Large intestine (tissue), 3 donors: ENCODE measurements at regions not wholly inside any gene's neighbourhood (a gene's known extent, or its start where the extent isn't known, plus 50 kb on each side); places are given as distances from the start of the nearest gene placed in this dataset.

Experiments used
- DNase-seq, 2 donors: peaks; one replicate each; pipeline versions ENCODE4 v3.0.0 to v3.0.0-alpha.2; 2013
- H3K27ac ChIP-seq: one replicate; pipeline ENCODE4 v1.5.1; 2013; ENCODE audit warnings: low read length
- H3K27me3 ChIP-seq: 2 replicates; pipeline ENCODE4 v1.6.1; 2013; ENCODE audit warnings: low read length; ENCODE audit not compliant: control insufficient read depth, insufficient read depth
- H3K36me3 ChIP-seq: 2 replicates; pipeline ENCODE4 v1.6.1; 2013; ENCODE audit warnings: low read length; ENCODE audit not compliant: control insufficient read depth, insufficient read depth
- H3K4me1 ChIP-seq: one replicate; pipeline ENCODE4 v1.6.1; 2013; ENCODE audit warnings: low read length; ENCODE audit not compliant: control insufficient read depth, insufficient read depth
- H3K4me3 ChIP-seq: one replicate; pipeline ENCODE4 v1.5.1; 2013; ENCODE audit warnings: low read length
- H3K9me3 ChIP-seq: one replicate; pipeline ENCODE4 v1.6.1; 2013; ENCODE audit warnings: mild to moderate bottlenecking, low read depth, low read length, moderate library complexity; ENCODE audit not compliant: control insufficient read depth
- WGBS: methylation state at CpG from one replicate; pipeline ENCODE4 v1.1.5; 2013; ENCODE audit warnings: low lambda C conversion rate; ENCODE audit not compliant: insufficient coverage; 5-methylcytosine and 5-hydroxymethylcytosine counted together

- Histone ChIP-seq H3K4me1 (peaks cover 5% of the 10 kb centered on the region), H3K27ac (peak overlapping the region; percentile 24), H3K4me3 (no peak overlapping the region), H3K27me3 (no peaks in the 10 kb centered on the region), H3K36me3 (no peaks in the 10 kb centered on the region), H3K9me3 (no peaks in the 10 kb centered on the region)
- 83% methylated on average over 1 of the region's 2 CpGs for WGBS
- DNase-seq: no peak
These were observed 244.2 kb downstream of the ETS1 start for GRCh38 chr11:128343135-128343514.

DNA sequence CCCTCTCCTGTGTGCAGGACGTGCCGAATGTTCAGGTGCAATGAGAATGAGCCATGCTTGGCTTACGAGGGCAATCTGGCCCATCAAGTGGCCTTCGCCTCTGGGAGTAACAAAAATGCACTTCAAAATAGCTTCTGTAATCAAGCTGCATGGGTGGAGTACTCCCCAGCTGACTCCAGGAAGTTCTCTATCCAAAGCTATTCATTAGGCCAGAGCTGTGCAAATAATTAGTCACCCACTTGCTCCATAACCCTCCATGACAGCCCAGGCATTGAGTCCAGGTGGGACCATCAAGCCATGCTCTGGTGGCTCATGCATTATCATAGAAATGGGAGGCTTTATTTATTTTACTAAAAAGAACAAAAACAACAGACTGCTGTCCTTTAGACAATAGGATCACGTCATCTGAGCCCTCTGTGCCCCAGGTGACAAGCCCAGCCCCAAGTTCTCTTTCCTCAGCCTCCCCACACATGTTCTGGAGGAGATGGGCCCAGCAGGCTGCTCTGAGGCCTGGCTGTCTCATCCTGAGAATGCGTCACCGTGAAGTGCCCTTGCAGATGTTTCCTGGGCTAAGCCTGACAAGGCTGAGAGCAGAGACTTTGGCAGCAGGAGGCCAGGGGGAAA, 244.7 kb downstream of the ETS1 start:
- Histone ChIP-seq H3K36me3 (no peaks in the 10 kb centered on the region), H3K9me3 (no peaks in the 10 kb centered on the region), H3K27me3 (no peaks in the 10 kb centered on the region), H3K4me1 (peaks cover 5% of the 10 kb centered on the region), H3K27ac (peak overlapping the region; percentile 24), H3K4me3 (no peak overlapping the region)
- WGBS: no CpG with 5 or more reads among the region's 7 CpGs
- DNase-seq: peak in 1 of 2 donors; percentile 72

DNA sequence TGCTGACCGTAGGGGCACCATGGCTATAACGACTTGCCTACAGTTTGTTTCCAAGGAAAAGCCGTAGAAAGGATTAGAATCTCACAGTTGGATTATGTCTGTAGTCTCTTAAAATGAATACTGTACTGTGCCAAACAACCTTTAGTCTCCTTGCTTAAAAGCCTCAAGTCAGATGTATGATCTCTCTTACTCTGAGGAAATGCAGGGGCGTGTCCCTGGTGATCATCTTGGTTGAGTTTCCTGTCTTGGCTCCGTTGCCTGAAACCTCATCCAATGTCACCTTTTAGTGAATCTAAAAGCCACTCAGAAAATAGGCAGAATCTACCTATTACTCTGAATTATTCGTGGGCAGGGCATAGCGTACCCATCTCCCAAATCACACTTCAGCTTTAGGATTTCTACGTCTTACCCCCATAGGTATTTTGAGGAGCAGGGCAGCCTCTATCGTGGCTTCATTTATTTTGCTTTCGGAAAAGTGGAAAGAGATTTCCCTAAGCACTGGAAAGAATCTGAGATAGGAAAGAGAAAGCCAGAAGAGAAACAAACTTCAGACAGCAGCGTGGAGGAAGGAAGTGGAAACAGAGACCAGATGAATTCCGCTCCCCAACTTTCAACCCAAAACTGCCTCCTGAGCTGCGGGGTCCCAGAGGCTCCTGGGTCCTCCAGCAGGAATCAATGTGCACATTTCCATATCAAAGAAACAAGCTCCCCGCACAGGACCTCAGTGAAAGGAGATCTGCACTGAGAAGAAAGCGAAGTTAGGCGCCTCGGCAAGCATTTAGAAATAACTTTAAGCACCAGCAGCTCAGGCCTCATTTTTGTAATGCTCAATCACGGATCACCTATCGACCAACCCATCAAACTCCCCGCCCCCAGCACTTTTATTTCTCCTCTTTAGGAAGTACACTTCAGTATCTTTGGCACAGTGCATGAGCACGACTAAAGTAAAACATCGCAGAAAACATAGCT, 245.8 kb downstream of the ETS1 start:
- Histone ChIP-seq H3K36me3 (no peaks in the 10 kb centered on the region), H3K4me3 (no peak overlapping the region), H3K9me3 (no peaks in the 10 kb centered on the region), H3K27ac (peak overlapping the region; percentile 5), H3K27me3 (no peaks in the 10 kb centered on the region), H3K4me1 (peaks cover 5% of the 10 kb centered on the region)
- 100% methylated on average over 2 of the region's 22 CpGs for WGBS
- DNase-seq: peak in 1 of 2 donors; percentile 14

- Histone ChIP-seq H3K4me1 (peaks cover 5% of the 10 kb centered on the region), H3K36me3 (no peaks in the 10 kb centered on the region), H3K9me3 (no peaks in the 10 kb centered on the region), H3K27ac (no peak overlapping the region), H3K4me3 (no peak overlapping the region), H3K27me3 (no peaks in the 10 kb centered on the region)
- 87% methylated on average over 3 of the region's 6 CpGs for WGBS
- no peak for DNase-seq
These were observed 247.6 kb downstream of the ETS1 start for GRCh38 chr11:128339792-128340191.

GRCh38 chr11:128338811-128339210, 248.5 kb downstream of the ETS1 start:
- no peaks in the 10 kb centered on the region for H3K36me3 ChIP-seq
- no peak overlapping the region for H3K27ac ChIP-seq
- peaks cover 10% of the 10 kb centered on the region for H3K4me1 ChIP-seq
- no CpG with 5 or more reads among the region's 3 CpGs for WGBS
- H3K4me3 ChIP-seq: no peak overlapping the region
- H3K27me3 ChIP-seq: no peaks in the 10 kb centered on the region
- DNase-seq: no peak
- no peaks in the 10 kb centered on the region for H3K9me3 ChIP-seq

- H3K27ac ChIP-seq: no peak overlapping the region
These were observed 251.2 kb downstream of the ETS1 start for GRCh38 chr11:128336203-128336602.

GRCh38 chr11:128335729-128336128, 251.6 kb downstream of the ETS1 start:
- Histone ChIP-seq H3K27me3 (no peaks in the 10 kb centered on the region), H3K36me3 (no peaks in the 10 kb centered on the region), H3K27ac (no peak overlapping the region), H3K4me1 (peaks cover 6% of the 10 kb centered on the region), H3K4me3 (no peak overlapping the region), H3K9me3 (no peaks in the 10 kb centered on the region)
- no peak for DNase-seq
- 100% methylated on average over 1 of the region's 10 CpGs for WGBS

More at GRCh38 chr11:128336203-128336602, 251.2 kb downstream of the ETS1 start:
- H3K27me3 ChIP-seq: no peaks in the 10 kb centered on the region
- H3K4me1 ChIP-seq: peaks cover 6% of the 10 kb centered on the region
- no peaks in the 10 kb centered on the region for H3K9me3 ChIP-seq
- H3K36me3 ChIP-seq: no peaks in the 10 kb centered on the region
- H3K4me3 ChIP-seq: no peak overlapping the region
- no peak for DNase-seq
- WGBS: no CpG with 5 or more reads among the region's 6 CpGs

DNA sequence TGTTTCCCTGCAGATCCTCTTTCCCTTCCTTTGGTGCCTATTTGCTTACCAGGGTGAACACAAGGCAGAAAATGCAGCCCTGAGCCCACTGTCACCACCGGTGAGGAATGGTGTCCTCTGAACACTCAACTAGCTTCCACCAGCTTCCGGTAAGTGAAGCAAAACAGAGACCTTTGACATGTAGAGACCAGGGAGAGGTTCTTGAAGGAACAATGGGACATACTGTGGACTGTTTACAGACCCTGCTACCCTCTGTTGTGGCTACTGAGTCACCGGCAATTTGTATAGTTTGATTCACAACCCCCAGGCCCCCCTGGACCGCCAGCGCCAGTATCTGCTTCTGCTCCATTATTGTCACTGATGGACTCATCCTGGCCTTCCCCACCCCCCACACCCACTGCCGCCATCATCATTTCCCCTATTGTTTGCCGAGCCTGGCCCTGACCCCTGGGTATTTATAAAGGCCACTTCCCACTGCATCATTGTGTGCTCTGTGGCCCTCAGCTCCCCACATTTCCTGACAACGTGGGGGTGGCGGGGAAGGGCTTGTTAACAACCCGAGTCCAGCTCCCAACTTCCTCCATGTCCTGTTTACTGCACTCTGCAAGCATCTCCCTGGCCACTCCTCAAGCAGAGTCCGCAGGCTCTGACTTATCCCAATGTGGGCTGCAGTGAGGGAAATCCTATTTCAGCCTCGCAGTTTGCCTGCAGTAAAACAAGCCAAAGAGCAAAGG, 252.9 kb downstream of the ETS1 start:
- Histone ChIP-seq H3K4me3 (no peak overlapping the region), H3K9me3 (no peaks in the 10 kb centered on the region), H3K36me3 (no peaks in the 10 kb centered on the region), H3K27me3 (no peaks in the 10 kb centered on the region), H3K27ac (peak overlapping the region; percentile 34), H3K4me1 (peaks cover 6% of the 10 kb centered on the region)
- peak in 1 of 2 donors; percentile 78 for DNase-seq
- no CpG with 5 or more reads among the region's 12 CpGs for WGBS

DNA sequence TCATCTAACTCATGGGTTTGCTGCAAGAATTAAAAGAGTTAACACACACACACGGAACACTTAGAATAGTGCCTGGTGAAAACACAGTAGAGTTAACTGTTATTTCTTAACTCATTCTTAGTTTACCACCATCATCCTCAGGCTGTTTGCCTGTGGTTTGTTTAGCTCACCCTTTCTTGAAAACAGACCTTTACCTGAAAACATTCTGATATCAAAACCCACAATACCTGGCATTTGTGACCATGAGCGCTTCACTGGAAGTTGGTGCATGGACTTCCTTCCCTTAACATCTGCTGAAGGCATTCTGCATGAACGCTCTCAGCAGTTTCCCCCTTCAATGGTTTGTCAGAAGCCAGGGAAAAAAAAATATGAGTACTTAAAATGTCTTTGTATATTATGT, 256.0 kb downstream of the ETS1 start:
- H3K9me3 ChIP-seq: no peaks in the 10 kb centered on the region
- H3K4me3 ChIP-seq: no peak overlapping the region
- no CpG with 5 or more reads among the region's 3 CpGs for WGBS
- DNase-seq: no peak
- H3K27ac ChIP-seq: no peak overlapping the region
- H3K36me3 ChIP-seq: no peaks in the 10 kb centered on the region
- H3K27me3 ChIP-seq: no peaks in the 10 kb centered on the region
- peaks cover 6% of the 10 kb centered on the region for H3K4me1 ChIP-seq

DNA sequence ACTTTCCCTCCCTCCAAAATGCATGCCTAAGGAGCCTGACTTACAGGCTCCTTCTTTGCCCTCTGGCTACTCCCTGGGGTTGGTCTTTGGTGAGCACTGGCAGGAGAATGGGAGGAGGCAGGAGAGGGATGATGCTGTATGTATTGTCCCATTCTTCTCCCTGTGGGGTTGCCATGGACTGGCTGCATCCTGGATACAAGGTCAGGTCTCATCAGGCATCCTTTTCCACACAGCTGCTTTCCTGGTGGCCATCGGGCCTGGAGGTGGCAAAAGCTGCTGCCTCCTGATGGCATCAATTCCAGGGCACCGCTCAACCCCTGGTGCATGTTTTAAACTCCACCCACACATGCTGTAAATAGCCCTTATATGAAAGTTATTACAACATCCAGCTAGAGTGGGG, 257.2 kb downstream of the ETS1 start:
- H3K4me1 ChIP-seq: peaks cover 6% of the 10 kb centered on the region
- no peak for DNase-seq
- no peak overlapping the region for H3K4me3 ChIP-seq
- H3K27me3 ChIP-seq: no peaks in the 10 kb centered on the region
- no peaks in the 10 kb centered on the region for H3K36me3 ChIP-seq
- H3K9me3 ChIP-seq: no peaks in the 10 kb centered on the region
- no peak overlapping the region for H3K27ac ChIP-seq
- no CpG with 5 or more reads among the region's 2 CpGs for WGBS
